GM10266 (cell line): ENCODE measurements at regions not wholly inside any gene's neighbourhood (a gene's known extent, or its start where the extent isn't known, plus 50 kb on each side); places are given as distances from the start of the nearest gene placed in this dataset.
"Not testable (repeated sequence)": the region's sequence is repeated elsewhere in the genome, so short reads cannot be mapped to it uniquely, and the experiment has no call there.

Experiments used
- DNase-seq: peaks from one replicate; pipeline ENCODE4 v3.0.0; 2012; ENCODE audit errors: extremely low spot score
- CTCF ChIP-seq: IDR thresholded peaks from 2 replicates; pipeline ENCODE4 v1.5.1; 2012; ENCODE audit warnings: mild to moderate bottlenecking, low read depth; ENCODE audit not compliant: control insufficient read depth, insufficient read depth; ENCODE audit errors: missing control alignments

DNA sequence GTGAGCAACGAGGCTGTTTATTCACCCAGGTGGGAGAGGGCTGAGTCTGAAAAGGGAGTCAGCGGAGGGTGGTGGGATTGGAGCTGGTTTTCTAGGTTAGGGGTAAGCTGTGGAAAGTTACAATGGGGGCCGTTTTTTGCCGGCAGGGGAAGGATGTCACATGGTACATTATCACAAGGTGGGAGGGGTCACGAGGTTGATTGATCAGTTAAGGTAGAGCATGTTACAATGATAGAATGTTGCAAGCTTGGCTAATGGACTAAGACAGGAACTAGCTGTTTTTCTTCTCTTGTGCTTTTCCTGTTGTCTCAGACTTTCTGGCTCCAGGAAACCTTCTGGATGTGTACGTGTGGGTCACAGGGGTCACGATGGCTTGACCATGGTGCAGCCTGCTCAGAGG lies 536.3 kb upstream of the HTR2C start:
- no peak for DNase-seq
- TF ChIP-seq CTCF = no peak

- no peak for DNase-seq
- TF ChIP-seq CTCF = no peak
These were observed 537.1 kb upstream of the HTR2C start for GRCh38 chrX:114046695-114047279.

DNA sequence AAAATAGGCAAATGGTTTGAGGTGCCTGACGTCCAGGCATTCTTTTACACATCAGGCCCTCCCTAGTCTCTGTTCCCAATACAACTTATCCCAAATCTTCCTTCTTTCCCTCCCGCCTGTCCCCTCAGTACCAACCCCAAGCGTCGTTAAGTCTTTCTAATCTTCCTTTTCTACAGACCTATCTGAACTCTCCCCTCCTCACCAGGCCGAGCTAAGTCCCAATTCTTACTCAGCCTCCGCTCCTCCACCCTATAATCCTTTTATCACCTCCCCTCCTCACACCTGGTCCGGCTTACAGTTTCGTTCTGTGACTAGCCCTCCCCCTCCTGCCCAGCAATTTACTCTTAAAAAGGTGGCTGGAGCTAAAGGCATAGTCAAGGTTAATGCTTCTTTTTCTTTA lies 542.4 kb upstream of the HTR2C start:
- DNase-seq = not testable (repeated sequence)

GRCh38 chrX:114040661-114041269 lies 543.1 kb upstream of the HTR2C start:
- not testable (repeated sequence) for DNase-seq

GRCh38 chrX:114040111-114040510 lies 543.8 kb upstream of the HTR2C start:
- not testable (repeated sequence) for DNase-seq

DNA sequence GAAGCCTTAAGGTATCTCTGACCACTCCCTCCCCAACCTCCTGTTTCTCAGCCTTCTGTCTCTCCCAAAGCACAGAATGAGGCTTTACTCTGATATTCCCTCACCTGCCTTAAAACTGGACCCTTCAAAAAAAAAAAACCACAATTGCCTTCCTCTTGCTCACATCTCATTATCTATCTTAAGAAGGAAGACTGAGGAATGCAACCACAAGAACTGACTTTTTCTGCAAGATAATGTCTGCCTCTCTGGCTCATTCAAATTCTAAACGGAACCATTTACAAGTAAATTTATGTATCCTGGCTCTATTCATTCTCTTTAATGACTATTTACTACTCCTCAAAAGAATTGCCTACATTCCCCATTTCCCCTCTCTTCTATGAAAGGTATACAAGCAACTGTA lies 545.5 kb upstream of the HTR2C start:
- no peak for TF ChIP-seq CTCF
- no peak for DNase-seq

- DNase-seq = no peak
- TF ChIP-seq CTCF = no peak
These were observed 546.4 kb upstream of the HTR2C start for GRCh38 chrX:114037515-114037914.

- no peak for TF ChIP-seq CTCF
- no peak for DNase-seq
These were observed 554.8 kb upstream of the HTR2C start for GRCh38 chrX:114028907-114029662.

- no peak for TF ChIP-seq CTCF
- DNase-seq = no peak
These were observed 566.8 kb upstream of the HTR2C start for GRCh38 chrX:114017086-114017485.
